Upper lobe of right lung (tissue), 1 donor: ENCODE measurements at regions not wholly inside any gene's neighbourhood (a gene's known extent, or its start where the extent isn't known, plus 50 kb on each side); places are given as distances from the start of the nearest gene placed in this dataset.

ENCODE experiments used
- ATAC-seq: fragments of 200-7000 bp; cut with Tn5 transposase; one replicate; pipeline ENCODE4 v1.9.1; 2020; ENCODE audit warnings: mild to moderate bottlenecking, moderate library complexity
- DNase-seq: peaks from one replicate; pipeline ENCODE4 v3.0.0-alpha.2; 2020
- H3K27ac ChIP-seq: fragments of 200-600 bp; one replicate; pipeline ENCODE4 v1.8.0; 2022
- H3K27me3 ChIP-seq: fragments of 200-600 bp; one replicate; pipeline ENCODE4 v1.8.0; 2022; ENCODE audit warnings: mild to moderate bottlenecking
- H3K36me3 ChIP-seq: fragments of 200-600 bp; one replicate; pipeline ENCODE4 v1.8.0; 2022
- H3K4me1 ChIP-seq: fragments of 200-600 bp; one replicate; pipeline ENCODE4 v1.8.0; 2022
- H3K4me3 ChIP-seq: fragments of 200-600 bp; one replicate; pipeline ENCODE4 v1.8.0; 2022; ENCODE audit warnings: mild to moderate bottlenecking
- H3K9me3 ChIP-seq: fragments of 200-600 bp; one replicate; pipeline ENCODE4 v1.8.0; 2022
- intact Hi-C: fragments of 100-400 bp; cut with DNase I; formaldehyde crosslinking; loops from one replicate; pipeline ENCODE4 v1.11.0; 2022
- TF ChIP-seq, protein P1 (sequence below): fragments of 200-600 bp; IDR thresholded peaks from one replicate; pipeline ENCODE4 v1.8.0; 2022; ENCODE audit warnings: antibody characterized with exemption
- donor health status: DM: no; HTN: yes; CAD: no; lungs with severe emphysema.

DNA sequence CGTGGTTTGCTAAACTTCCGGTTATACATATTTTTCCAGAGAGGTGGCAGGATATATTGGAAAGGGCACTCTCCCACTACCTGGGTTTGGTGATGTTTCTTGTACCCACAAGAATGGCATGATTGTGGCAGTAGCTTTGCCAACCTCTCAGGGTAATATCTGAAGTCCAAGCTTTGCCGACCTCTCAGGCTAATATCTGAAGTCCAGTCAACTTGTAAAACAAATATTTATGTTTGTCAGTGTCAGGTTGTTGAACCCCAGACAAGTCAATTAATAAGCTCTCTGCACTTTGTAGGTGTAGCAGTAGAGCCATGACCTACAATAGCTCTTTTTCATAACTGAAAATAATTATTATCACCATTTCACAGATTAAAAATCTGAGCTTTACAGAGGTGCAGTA lies 167.0 kb downstream of the POU4F1 start:
- Histone ChIP-seq H3K4me3 (no peak overlapping the region), H3K4me1 (no peaks in the 10 kb centered on the region), H3K9me3 (no peaks in the 10 kb centered on the region), H3K27me3 (no peaks in the 10 kb centered on the region), H3K36me3 (no peaks in the 10 kb centered on the region), H3K27ac (no peak overlapping the region)
- intact Hi-C loops, result no loop called here
- DNase-seq (no peak), ATAC-seq (no peak)
- TF ChIP-seq, protein P1, sequence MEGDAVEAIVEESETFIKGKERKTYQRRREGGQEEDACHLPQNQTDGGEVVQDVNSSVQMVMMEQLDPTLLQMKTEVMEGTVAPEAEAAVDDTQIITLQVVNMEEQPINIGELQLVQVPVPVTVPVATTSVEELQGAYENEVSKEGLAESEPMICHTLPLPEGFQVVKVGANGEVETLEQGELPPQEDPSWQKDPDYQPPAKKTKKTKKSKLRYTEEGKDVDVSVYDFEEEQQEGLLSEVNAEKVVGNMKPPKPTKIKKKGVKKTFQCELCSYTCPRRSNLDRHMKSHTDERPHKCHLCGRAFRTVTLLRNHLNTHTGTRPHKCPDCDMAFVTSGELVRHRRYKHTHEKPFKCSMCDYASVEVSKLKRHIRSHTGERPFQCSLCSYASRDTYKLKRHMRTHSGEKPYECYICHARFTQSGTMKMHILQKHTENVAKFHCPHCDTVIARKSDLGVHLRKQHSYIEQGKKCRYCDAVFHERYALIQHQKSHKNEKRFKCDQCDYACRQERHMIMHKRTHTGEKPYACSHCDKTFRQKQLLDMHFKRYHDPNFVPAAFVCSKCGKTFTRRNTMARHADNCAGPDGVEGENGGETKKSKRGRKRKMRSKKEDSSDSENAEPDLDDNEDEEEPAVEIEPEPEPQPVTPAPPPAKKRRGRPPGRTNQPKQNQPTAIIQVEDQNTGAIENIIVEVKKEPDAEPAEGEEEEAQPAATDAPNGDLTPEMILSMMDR, result no peak

DNA sequence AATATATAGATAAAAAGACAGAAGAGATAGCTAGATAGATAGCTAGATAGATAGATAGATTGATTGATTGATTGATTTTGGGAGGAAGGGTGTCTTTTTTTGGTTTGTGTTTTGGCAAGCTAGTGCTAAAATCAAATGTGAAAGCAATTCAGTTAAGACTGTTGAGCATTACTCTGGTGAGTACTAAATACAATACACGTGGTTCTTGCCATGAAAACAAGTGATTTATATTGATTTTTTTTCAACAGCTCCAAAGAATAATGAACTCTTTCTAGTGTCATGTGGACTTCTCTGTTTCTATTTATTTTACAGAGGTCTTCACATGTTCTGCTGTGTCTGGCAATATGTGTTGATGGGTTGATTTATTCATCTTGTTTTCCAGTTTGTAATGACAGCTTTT lies 172.0 kb downstream of the POU4F1 start:
- TF ChIP-seq, protein P1, result no peak
- no peak overlapping the region for H3K4me3 ChIP-seq
- intact Hi-C loops, result no loop called here

DNA sequence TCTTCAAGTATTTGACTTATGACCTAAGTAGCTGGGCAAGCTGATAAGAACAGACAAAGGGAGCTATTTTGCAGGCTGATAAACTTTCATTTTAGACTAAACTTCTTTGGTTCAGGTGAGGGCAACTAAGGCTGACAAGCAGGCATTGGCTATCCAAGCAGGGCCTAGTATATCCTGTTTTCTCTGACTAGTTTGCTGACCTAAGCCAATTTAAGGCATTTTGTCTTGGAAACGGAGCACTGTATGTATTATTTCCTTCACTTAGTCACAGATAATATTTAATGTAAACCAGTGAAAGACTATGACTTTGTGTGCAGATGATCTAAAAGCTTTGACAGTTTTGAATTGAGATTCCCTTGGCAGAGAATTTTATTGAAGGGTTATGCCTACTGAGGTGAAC lies 172.5 kb downstream of the POU4F1 start:
- Histone ChIP-seq H3K27me3 (no peaks in the 10 kb centered on the region), H3K4me3 (no peak overlapping the region), H3K9me3 (no peaks in the 10 kb centered on the region), H3K27ac (no peak overlapping the region), H3K36me3 (no peaks in the 10 kb centered on the region), H3K4me1 (no peaks in the 10 kb centered on the region)
- intact Hi-C loops, result no loop called here
- DNase-seq (no peak), ATAC-seq (no peak)
- TF ChIP-seq, protein P1, result no peak

More for the DNA sequence above, 172.0 kb downstream of the POU4F1 start:
- DNase-seq (no peak), ATAC-seq (no peak)
- Histone ChIP-seq H3K9me3 (no peaks in the 10 kb centered on the region), H3K36me3 (no peaks in the 10 kb centered on the region), H3K27ac (no peak overlapping the region), H3K27me3 (no peaks in the 10 kb centered on the region), H3K4me1 (no peaks in the 10 kb centered on the region)

DNA sequence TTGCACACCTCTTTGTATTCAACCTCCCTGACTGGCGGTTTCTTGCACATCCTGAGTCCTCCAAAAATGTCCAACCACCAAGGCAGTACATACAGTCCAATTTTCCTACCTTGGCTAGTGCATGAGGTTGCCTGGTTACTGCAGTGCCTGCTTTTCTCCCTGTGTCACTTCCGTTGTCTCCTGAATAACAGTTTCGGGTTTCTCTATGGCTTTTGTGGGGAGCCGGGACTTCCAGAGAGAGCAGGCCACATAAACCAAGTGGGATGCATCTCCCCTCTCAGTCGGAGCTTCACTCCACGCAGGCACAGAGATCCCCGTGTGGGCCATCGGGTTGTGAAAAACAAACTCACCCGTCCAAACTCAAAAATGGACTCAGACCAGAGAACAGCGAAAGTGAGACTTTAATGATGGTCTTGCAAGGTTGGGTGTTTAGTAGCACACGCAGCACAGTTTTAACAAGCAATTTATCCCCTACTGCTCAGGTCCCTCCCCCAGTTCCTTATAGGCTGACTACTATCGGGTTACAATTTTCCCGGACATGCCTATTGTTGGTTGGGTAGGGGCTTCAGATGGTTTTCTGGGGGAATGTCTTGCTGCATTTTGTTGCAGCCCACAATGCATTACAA lies 173.1 kb downstream of the POU4F1 start:
- Histone ChIP-seq H3K4me1 (no peaks in the 10 kb centered on the region), H3K4me3 (no peak overlapping the region), H3K9me3 (no peaks in the 10 kb centered on the region), H3K27me3 (no peaks in the 10 kb centered on the region), H3K27ac (no peak overlapping the region), H3K36me3 (no peaks in the 10 kb centered on the region)
- TF ChIP-seq, protein P1, result no peak
- ATAC-seq (no peak), DNase-seq (no peak)
- intact Hi-C loops, result no loop called here

DNA sequence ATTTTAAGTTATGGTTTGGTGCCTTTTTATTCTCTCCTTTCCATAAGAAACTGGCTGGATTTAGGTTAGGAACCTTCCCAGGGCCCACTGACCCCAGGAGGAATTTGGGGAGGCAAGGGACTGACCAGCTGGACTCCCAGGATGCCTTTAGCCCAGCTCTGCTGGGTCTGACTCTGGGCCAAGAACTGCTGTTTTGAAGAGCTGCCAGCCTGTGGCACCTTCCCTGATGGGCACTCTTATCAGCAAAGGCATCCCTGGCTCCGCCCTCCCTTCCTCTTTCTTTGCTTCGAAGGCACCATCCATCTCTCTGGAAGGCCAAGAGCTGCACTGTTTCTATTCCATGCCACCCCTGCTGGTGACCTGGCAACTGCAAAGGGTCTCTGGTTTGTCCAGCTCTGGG lies 174.7 kb downstream of the POU4F1 start:
- Histone ChIP-seq H3K4me1 (no peaks in the 10 kb centered on the region), H3K36me3 (no peaks in the 10 kb centered on the region), H3K4me3 (no peak overlapping the region), H3K27ac (no peak overlapping the region), H3K27me3 (no peaks in the 10 kb centered on the region), H3K9me3 (no peaks in the 10 kb centered on the region)
- intact Hi-C loops, result no loop called here
- no peak for ATAC-seq
- DNase-seq, result no peak
- TF ChIP-seq, protein P1, result no peak

DNA sequence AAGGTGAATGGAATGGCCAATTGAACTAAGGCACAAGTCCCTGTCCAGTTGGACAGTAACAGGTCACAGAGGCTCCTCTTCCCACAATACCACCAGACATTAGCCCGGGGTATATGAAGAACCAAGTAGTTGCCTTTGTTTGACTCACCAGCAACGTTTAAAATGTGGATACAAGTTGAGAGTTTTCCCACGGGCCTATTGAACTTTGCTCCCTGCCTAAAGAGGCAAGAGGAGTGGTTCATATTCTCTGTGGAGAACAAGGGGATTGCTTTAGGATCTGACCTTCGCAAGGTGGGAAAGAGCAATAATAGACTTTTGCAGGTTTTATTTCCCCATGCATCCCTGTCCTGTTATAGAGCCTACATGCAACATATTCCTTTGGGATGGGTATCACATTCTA lies 177.2 kb downstream of the POU4F1 start:
- Histone ChIP-seq H3K27ac (no peak overlapping the region), H3K36me3 (no peaks in the 10 kb centered on the region), H3K27me3 (no peaks in the 10 kb centered on the region), H3K4me1 (no peaks in the 10 kb centered on the region), H3K9me3 (no peaks in the 10 kb centered on the region), H3K4me3 (no peak overlapping the region)
- ATAC-seq (no peak), DNase-seq (no peak)
- TF ChIP-seq, protein P1, result no peak
- intact Hi-C loops, result no loop called here
